K562 (cell line): ENCODE measurements at regions not wholly inside any gene's neighbourhood (a gene's known extent, or its start where the extent isn't known, plus 50 kb on each side); places are given as distances from the start of the nearest gene placed in this dataset.

Experiments
- DPF2 ChIP-seq: fragments of 450-650 bp; IDR thresholded peaks from 2 replicates; pipeline ENCODE4 v1.6.1; 2016
- FOXA1 ChIP-seq: fragments of 450-650 bp; IDR thresholded peaks from 2 replicates; pipeline ENCODE4 v1.6.1; 2016; ENCODE audit warnings: mild to moderate bottlenecking, borderline replicate concordance
- HNRNPUL1 ChIP-seq: fragments of 200-400 bp; formaldehyde crosslinking; IDR thresholded peaks from 2 replicates; pipeline ENCODE4 v1.6.1; 2017; ENCODE audit warnings: low read length
- MYC ChIP-seq, 2 experiments: fragments of 250-450 bp in 1 of 2; sonication (Bioruptor Pico) in 1 of 2; IDR thresholded peaks; 2 replicates each; pipeline versions ENCODE4 v1.5.1 to v1.6.1; 2012 to 2021; ENCODE audit warnings: low read depth in 2 of 2, borderline replicate concordance in 1 of 2, improper control_type of control experiment in 1 of 2, low read length in 1 of 2, mild to moderate bottlenecking in 1 of 2, moderate library complexity in 1 of 2
- POLR2A ChIP-seq: fragments of 450-650 bp; conservative IDR thresholded peaks from 2 replicates; pipeline ENCODE4 v1.6.1; 2016
- PTRF ChIP-seq: fragments of 450-650 bp; IDR thresholded peaks from 2 replicates; pipeline ENCODE4 v1.6.1; 2016; ENCODE audit warnings: mild to moderate bottlenecking, missing genetic modification characterization, missing compliant biosample characterization

DNA sequence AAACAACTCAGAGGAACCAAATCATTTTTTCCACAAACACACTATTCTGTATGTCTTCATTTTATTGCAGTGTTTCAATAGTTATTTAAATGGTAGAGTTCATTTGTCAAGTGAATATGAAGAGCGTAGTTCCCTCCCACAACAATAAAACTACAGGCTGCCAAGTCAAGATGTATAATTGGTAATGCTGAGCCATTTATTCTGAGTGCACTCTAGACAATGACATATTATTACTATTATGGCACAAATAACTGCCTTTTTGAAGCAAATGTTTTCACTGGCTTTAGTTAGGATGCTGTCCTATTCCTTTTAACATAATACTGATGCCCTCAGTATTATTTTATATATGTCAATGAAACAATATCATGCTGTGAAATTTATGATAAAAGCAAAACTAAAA is 102.7 kb upstream of the PCDH15 start:
- TF ChIP-seq HNRNPUL1 = no peak
- TF ChIP-seq POLR2A = no peak
- no peak for TF ChIP-seq PTRF (tag)
- TF ChIP-seq DPF2 = no peak
- TF ChIP-seq MYC (IDR thresholded peaks at IDR 0.05; ENCODE audit: low read depth, low read length) = no peak
- TF ChIP-seq MYC (CRISPR knock-in tag; IDR thresholded peaks at IDR 0.05; ENCODE audit: borderline replicate concordance, low read depth) = no peak
- no peak for TF ChIP-seq FOXA1
